ENCODE measurements at regions not wholly inside any gene's neighbourhood (a gene's known extent, or its start where the extent isn't known, plus 50 kb on each side); places are given as distances from the start of the nearest gene placed in this dataset.
"Not testable (repeated sequence)": the region's sequence is repeated elsewhere in the genome, so short reads cannot be mapped to it uniquely, and the experiment has no call there.

- DNase-seq (ENCODE audit: low spot score) = no peak
These were observed 73.0 kb downstream of the GBP6 start for GRCh38 chr1:89436856-89437255.

- DNase-seq (ENCODE audit: low spot score) = not testable (repeated sequence)
These were observed 74.4 kb downstream of the GBP6 start for GRCh38 chr1:89438301-89438700.

GRCh38 chr1:89440911-89441310 is 77.1 kb downstream of the GBP6 start:
- DNase-seq (ENCODE audit: low spot score) = no peak

- no peak for DNase-seq (ENCODE audit: low spot score)
These were observed 79.8 kb upstream of the LRRC8B start for GRCh38 chr1:89444791-89445190.

- peak; percentile 82 for DNase-seq (ENCODE audit: low spot score)
These were observed 73.6 kb upstream of the LRRC8B start for GRCh38 chr1:89451011-89451410.

GRCh38 chr1:89453123-89453972 is 71.3 kb upstream of the LRRC8B start:
- DNase-seq (ENCODE audit: low spot score) = no peak

GRCh38 chr1:89454845-89455521 is 69.6 kb upstream of the LRRC8B start:
- DNase-seq (ENCODE audit: low spot score) = peak; percentile 76

GRCh38 chr1:89457046-89457445 is 67.6 kb upstream of the LRRC8B start:
- no peak for DNase-seq (ENCODE audit: low spot score)

GRCh38 chr1:89459081-89459480 is 65.5 kb upstream of the LRRC8B start:
- DNase-seq (ENCODE audit: low spot score) = no peak

- no peak for DNase-seq (ENCODE audit: low spot score)
These were observed 64.3 kb upstream of the LRRC8B start for GRCh38 chr1:89460325-89460724.

GRCh38 chr1:89462250-89462649 is 62.4 kb upstream of the LRRC8B start:
- no peak for DNase-seq (ENCODE audit: low spot score)

- peak; percentile 60 for DNase-seq (ENCODE audit: low spot score)
These were observed 60.6 kb upstream of the LRRC8B start for GRCh38 chr1:89464008-89464407.

- DNase-seq (ENCODE audit: low spot score) = peak; percentile 75
These were observed 59.4 kb upstream of the LRRC8B start for GRCh38 chr1:89465201-89465600.

- no peak for DNase-seq (ENCODE audit: low spot score)
These were observed 58.2 kb upstream of the LRRC8B start for GRCh38 chr1:89466307-89466930.

- DNase-seq (ENCODE audit: low spot score) = no peak
These were observed 52.4 kb upstream of the LRRC8B start for GRCh38 chr1:89472253-89472652.

GRCh38 chr1:89472886-89473417 is 51.7 kb upstream of the LRRC8B start:
- DNase-seq (ENCODE audit: low spot score) = no peak

Data from activated CD4-positive, alpha-beta T cell treated with anti-CD3 and anti-CD28 coated beads, Interleukin-2, Interleukin-4, amounts not matched to agents 100 ng/mL and 50 ng/mL, durations not matched to agents 16 hours and 8 hours (primary cell).